IPS-NIHi7 (cell line): ENCODE measurements at regions not wholly inside any gene's neighbourhood (a gene's known extent, or its start where the extent isn't known, plus 50 kb on each side); places are given as distances from the start of the nearest gene placed in this dataset.

Experiments used
- DNase-seq: peaks from one replicate; pipeline ENCODE4 v3.0.0; 2012; ENCODE audit warnings: mixed read lengths; ENCODE audit errors: extremely low spot score

- no peak for DNase-seq
Measured at GRCh38 chr9:82216435-82216834, 227.9 kb downstream of the SPATA31D1 start.

- DNase-seq = no peak
Measured at GRCh38 chr9:82223442-82223841, 234.9 kb downstream of the SPATA31D1 start.

DNA sequence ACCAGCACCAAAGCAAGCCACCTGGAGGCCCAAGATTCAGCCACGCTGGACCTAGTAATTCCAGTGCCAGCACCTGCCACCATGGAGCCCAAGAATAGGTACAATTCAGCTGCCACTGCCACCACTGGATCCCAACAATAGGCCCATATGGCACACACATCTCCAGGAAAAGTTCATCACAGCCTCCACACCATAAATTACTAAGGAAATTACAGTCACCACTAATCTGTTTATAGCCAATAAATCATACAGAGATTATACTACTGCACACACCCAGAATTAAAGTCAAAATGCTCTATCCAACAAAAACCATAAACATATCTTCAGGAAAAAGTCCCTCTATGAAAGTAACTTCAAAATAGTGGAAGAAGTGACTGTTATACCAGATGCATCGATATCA is 242.8 kb downstream of the SPATA31D1 start:
- no peak for DNase-seq

DNA sequence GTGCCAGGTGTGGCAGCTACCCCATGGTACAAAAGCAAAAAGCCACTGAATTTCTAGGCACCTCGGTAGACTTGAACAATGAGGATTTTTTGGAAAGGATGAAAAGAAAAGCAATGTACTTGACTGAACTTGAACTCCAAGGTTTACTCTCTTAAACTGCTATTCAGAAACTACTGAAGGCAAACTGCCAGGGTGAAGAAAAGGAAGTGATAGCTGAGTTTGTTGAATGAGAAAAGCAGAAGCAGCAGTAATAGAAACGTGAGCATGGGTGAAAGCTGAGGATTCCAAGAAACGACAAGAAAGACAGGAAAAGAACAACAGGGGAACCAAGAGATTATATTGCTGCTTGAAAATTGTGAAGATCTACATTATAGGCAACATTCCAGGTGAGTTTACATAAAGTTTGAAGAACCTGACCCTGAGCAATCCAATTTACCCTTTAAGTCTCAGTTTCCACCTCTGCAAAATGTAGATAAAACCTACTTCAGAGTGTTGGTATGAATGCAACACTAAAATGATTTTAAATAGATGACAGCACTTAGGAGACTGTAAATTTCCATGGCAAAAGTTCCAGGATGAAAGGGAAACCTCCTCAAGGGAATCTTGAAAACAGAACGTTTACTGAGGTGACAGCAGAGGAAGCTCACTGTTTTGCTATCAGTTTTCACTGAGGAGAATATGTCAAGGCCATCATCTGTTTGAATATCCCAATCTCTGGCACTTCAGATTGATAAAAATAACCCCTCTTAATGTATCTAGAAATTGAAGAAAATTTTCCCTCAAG is 245.8 kb downstream of the SPATA31D1 start:
- DNase-seq = no peak

GRCh38 chr9:82242285-82242963 is 253.9 kb downstream of the SPATA31D1 start:
- DNase-seq = no peak

DNA sequence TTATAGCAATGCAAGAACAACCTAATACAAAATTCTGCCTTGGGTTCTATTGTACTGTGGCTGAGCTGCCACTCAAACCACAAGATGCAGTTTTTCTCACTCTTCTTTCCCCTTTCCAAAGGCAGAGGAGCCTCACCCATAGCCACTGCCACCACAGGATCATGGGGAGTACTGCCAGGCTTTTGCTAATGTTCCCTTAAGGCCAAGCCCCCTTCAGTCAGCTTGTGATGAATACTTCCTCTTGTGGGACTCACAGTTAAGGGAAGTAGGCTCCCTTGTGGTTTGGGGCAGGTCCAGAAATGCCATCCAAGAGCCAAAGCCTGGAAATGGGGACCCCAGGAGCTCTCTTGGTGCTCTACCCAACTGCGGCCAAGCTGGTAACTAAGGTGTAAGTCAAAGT is 258.7 kb downstream of the SPATA31D1 start:
- no peak for DNase-seq

GRCh38 chr9:82252116-82252515 is 263.5 kb downstream of the SPATA31D1 start:
- no peak for DNase-seq

GRCh38 chr9:82254646-82255367 is 266.2 kb downstream of the SPATA31D1 start:
- no peak for DNase-seq

DNA sequence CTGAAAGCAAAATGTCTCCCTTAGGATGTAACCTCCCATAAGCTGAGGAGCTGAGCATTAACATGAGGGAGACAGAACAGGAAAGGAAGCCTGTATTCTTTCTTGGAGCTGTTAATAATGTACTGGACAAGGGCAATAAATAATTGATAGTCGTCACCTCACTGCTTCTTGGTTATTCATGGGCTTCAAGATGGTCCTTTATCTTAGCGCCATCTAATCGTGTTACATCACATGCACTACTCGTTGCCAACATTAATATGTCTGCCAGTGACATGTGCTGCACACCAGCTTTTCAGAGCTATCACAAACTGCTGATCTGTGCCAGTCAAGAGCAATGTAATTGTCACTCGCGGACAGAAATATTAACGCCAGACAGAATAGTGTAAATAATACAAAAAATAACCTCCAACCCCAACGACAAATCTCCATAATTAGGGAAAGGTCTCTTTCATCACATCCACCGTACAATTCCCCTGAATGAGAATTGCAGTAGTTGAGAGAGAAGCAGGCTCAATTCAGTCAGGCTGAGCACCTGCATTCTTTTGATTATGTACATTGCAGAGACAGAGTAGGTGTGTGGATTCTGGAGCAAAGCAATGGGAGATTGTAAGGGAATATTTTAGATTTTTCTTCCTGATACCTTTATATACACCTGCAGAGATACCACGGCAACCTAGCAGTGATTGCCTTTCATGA is 267.1 kb downstream of the SPATA31D1 start:
- DNase-seq = no peak

GRCh38 chr9:82260691-82261090 is 272.1 kb downstream of the SPATA31D1 start:
- no peak for DNase-seq

- DNase-seq = no peak
Measured at GRCh38 chr9:82263619-82264018, 275.0 kb downstream of the SPATA31D1 start.

GRCh38 chr9:82271106-82271561 is 282.6 kb downstream of the SPATA31D1 start:
- no peak for DNase-seq

DNA sequence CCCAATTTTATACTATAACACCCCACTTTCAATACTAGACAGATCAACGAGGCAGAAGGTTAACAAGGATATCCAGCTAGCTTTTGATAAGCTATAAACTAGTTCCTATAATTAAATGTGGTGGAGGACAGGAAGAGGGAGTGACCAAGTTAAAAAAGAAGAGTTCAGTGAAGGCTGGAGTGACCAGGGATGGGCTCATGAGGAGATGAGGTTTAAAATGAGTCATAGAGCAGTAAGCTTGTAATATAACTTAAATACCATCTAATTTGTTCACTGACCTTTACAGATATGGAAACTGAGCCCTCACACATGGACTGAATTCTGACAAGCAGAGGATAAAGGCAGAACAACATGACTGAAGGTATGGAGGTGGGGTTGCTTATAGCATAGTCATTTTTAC is 284.5 kb downstream of the SPATA31D1 start:
- no peak for DNase-seq

- no peak for DNase-seq
Measured at GRCh38 chr9:82275258-82275927, 286.8 kb downstream of the SPATA31D1 start.

DNA sequence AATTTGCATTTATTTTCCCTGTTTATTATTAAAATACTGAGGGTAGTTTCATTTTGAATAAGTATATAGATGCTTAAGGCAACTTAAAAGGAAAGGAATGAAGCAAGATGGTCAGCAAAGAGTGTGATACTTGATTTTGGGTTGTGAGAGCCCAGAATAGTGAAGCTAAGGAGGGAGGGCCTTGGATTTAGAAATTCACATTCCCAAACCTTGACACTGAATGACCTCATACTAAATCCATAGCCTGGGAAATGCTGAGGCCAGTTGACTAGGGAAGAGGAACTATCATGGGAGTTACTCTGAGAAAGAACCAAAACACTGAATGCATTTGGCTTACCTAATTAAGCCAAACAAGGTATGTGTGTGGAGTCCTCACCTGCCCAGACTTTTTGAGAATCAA is 292.5 kb downstream of the SPATA31D1 start:
- DNase-seq = no peak

DNA sequence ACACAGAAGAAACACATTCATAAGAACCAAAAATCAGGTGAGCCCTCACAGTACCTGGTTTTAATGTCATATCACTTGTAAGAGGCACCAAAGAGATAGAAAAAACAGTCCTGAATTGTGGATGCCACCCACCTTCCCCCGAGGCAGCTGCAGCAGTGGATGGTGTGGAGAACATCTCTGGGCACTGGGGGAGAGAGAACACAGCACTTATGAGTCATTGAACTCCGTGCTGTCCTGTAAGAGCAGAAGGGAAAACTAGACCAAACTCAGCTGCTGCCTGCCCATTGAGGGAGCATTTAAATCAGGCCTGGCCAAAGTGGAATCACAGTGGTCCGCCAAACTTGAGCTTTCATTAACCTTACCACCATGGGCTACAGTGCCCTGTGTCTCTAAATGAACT is 296.2 kb downstream of the SPATA31D1 start:
- DNase-seq = no peak

DNA sequence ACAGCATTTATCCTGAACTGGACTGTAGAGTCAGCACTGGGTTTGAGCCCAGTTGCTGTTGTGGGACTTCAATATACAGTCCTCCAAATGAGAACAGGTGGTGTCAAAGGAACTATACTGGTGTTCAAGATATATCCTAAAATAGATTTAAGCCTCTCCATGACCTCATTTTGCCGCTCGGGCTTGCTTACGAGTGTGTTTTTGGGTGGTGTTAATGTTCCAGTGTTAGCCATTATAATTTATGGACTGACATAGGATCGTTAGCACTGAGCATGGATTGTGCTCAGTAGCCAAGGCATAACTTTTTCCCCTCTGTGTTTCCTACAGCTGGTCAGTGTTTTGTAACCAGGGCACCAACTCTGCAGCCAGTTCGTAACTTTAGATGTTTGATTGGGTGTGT is 306.6 kb downstream of the SPATA31D1 start:
- no peak for DNase-seq

GRCh38 chr9:82299870-82300269 is 311.3 kb downstream of the SPATA31D1 start:
- DNase-seq = no peak

DNA sequence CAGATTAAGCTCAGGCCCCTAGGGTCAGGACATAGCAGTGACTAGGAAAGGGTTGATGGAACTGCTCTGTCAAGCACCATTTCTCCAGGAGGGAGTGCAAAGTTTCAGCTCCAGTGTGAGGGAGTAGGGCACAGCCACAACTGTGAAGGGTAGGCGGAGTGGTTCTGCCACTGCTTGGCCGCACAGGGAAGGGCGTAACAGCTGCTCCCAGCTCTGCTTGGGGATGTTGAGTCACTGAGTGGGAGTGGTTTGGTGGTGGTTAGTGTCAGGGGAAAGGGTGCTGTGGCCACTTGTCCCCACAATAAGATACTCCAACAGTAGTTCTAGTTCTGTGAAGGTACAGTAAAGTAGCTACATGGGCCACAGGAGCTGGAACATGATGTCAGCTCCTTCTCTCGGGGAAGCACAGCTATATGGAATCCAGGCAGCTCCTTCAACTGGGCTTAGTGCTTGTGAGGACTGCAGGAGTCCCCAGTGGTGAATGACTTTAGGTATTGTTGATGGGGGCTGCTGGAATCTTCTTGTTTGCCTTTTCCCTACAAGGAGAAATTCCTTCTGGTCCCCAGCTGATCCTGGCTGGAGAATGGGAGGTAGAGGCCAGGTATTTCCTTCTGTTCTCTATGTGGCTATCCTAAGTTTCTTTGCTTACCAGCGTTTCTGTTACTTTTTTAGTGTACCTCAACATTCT is 314.5 kb downstream of the SPATA31D1 start:
- DNase-seq = no peak

DNA sequence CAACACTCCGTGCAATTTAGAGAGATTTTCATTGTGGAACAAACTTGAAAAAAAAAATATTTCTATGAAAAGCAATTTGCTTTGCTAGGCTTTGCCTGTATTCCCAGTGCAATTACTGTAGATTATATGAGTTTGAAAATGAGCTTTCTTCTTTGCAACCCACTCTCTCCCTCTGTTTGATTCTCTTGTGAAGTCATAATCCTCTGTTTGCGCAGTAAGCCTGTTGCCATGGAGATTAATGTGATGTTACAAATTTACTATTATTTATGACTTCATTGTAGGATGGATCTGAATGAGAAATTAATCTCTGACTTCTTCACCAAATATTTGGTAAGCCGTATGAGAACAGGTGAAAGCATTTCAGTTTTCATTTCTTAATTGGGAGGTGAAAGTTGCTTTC is 320.3 kb downstream of the SPATA31D1 start:
- DNase-seq = no peak

DNA sequence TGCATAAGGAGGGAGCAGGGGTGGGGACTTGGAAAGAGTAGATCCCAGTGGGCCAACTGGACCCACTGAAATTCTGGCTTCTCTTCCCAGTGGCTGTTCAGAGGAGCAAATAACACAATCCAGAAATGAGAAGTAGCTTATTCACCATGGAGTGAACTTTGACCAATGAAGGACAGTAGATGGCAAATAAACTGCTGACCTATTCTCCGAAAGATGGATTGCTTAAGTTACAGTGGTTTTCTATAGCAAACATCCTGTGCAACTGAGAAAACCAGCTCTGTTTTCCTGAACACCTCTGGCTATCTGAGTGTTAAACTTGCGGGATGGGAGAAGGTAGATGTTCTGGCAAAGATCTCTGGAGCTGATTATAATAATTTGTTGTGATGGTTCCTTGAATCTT is 325.1 kb downstream of the SPATA31D1 start:
- DNase-seq = no peak
